ENCODE measurements at regions not wholly inside any gene's neighbourhood (a gene's known extent, or its start where the extent isn't known, plus 50 kb on each side); places are given as distances from the start of the nearest gene placed in this dataset.

DNA sequence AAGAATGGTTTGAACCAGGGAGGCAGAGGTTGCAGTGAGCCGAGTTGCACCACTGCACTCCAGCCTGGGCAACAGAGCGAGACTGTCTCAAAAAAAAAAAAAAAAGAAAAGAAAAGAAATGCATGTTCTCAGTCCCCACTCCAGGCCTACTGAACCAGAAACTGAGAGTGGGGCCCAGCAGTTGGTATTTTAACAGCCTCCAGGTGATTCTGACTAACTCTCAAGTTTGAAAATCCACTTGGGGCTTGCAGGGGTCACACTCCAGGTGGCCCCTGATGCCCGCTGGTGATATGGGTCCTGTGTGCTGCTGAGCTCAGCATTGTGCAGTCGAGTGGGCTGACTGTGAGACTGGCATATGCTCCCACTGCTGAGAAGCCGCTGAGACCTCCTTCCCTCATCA is 133.7 kb upstream of the C2CD4B start:
- Histone ChIP-seq H3K79me2 (ENCODE audit: control insufficient read depth, insufficient read depth, low read length) (no peaks in the 10 kb centered on the region), H3K27ac (ENCODE audit: insufficient read depth, low read length) (no peak overlapping the region), H3K9me3 (ENCODE audit: control insufficient read depth, insufficient read depth, low read depth, low read length) (no peaks in the 10 kb centered on the region), H3K36me3 (ENCODE audit: control insufficient read depth, insufficient read depth, low read length) (no peaks in the 10 kb centered on the region), H3K4me3 (replicated peaks in 1 of 4; ENCODE audit: control extremely low read depth in 1 of 4, insufficient read depth in 1 of 4, low read depth in 3 of 4, low read length in 4 of 4) (no peak overlapping the region), H3K27me3 (ENCODE audit: control insufficient read depth, insufficient read depth, low read length) (peaks cover 8% of the 10 kb centered on the region), H2AFZ (ENCODE audit: low read length) (no peak overlapping the region), H3K9ac (ENCODE audit: insufficient read depth, low read length) (no peak overlapping the region), H3K4me2 (ENCODE audit: extremely low read depth, insufficient read depth, low read length) (no peak overlapping the region), H4K20me1 (ENCODE audit: control insufficient read depth, extremely low read depth, insufficient read depth, low read length) (no peaks in the 10 kb centered on the region), H3K4me1 (ENCODE audit: control insufficient read depth, extremely low read depth, insufficient read depth, low read length) (no peaks in the 10 kb centered on the region)
- DNase-seq (ENCODE audit: low read depth in 2 of 2): no peak
- TF ChIP-seq, protein P1, sequence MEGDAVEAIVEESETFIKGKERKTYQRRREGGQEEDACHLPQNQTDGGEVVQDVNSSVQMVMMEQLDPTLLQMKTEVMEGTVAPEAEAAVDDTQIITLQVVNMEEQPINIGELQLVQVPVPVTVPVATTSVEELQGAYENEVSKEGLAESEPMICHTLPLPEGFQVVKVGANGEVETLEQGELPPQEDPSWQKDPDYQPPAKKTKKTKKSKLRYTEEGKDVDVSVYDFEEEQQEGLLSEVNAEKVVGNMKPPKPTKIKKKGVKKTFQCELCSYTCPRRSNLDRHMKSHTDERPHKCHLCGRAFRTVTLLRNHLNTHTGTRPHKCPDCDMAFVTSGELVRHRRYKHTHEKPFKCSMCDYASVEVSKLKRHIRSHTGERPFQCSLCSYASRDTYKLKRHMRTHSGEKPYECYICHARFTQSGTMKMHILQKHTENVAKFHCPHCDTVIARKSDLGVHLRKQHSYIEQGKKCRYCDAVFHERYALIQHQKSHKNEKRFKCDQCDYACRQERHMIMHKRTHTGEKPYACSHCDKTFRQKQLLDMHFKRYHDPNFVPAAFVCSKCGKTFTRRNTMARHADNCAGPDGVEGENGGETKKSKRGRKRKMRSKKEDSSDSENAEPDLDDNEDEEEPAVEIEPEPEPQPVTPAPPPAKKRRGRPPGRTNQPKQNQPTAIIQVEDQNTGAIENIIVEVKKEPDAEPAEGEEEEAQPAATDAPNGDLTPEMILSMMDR (conservative IDR thresholded peaks at IDR 0.05 in 1 of 2, IDR thresholded peaks at IDR 0.05 in 1 of 2; ENCODE audit: low read depth in 1 of 2, low read length in 2 of 2): no peak
- no peak for TF ChIP-seq EZH2 (IDR thresholded peaks at IDR 0.05; ENCODE audit: low read length, missing control alignments)

DNA sequence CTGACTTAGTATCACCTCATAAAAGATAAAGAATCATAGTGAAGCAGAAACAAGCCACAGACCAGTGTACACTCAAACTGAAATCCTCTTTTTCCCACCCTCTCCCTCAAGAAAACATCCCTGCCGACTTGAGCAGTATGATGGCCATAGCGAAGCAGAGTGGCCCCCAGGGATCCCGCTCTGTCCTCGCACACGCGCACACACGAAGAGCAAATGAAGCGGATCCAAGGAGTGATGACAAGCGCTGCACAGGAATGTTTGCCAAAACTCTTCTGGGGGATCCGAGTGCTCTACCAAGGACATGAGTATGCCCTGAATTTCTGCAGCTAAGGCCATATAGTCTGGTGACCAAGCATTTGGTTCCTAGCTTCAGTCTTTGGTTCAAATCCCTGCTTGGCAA is 134.5 kb upstream of the C2CD4B start:
- Histone ChIP-seq H3K9ac (ENCODE audit: insufficient read depth, low read length) (no peak overlapping the region), H3K4me2 (ENCODE audit: extremely low read depth, insufficient read depth, low read length) (no peak overlapping the region), H3K27me3 (ENCODE audit: control insufficient read depth, insufficient read depth, low read length) (peaks cover 6% of the 10 kb centered on the region), H3K36me3 (ENCODE audit: control insufficient read depth, insufficient read depth, low read length) (no peaks in the 10 kb centered on the region), H3K9me3 (ENCODE audit: control insufficient read depth, insufficient read depth, low read depth, low read length) (no peaks in the 10 kb centered on the region), H2AFZ (ENCODE audit: low read length) (no peak overlapping the region), H3K4me1 (ENCODE audit: control insufficient read depth, extremely low read depth, insufficient read depth, low read length) (no peaks in the 10 kb centered on the region), H4K20me1 (ENCODE audit: control insufficient read depth, extremely low read depth, insufficient read depth, low read length) (no peaks in the 10 kb centered on the region), H3K79me2 (ENCODE audit: control insufficient read depth, insufficient read depth, low read length) (no peaks in the 10 kb centered on the region), H3K4me3 (replicated peaks in 1 of 4; ENCODE audit: control extremely low read depth in 1 of 4, insufficient read depth in 1 of 4, low read depth in 3 of 4, low read length in 4 of 4) (no peak overlapping the region), H3K27ac (ENCODE audit: insufficient read depth, low read length) (no peak overlapping the region)
- TF ChIP-seq EZH2 (IDR thresholded peaks at IDR 0.05; ENCODE audit: low read length, missing control alignments): no peak
- TF ChIP-seq, protein P1 (conservative IDR thresholded peaks at IDR 0.05 in 1 of 2, IDR thresholded peaks at IDR 0.05 in 1 of 2; ENCODE audit: low read depth in 1 of 2, low read length in 2 of 2): no peak
- DNase-seq (ENCODE audit: low read depth in 2 of 2): no peak

DNA sequence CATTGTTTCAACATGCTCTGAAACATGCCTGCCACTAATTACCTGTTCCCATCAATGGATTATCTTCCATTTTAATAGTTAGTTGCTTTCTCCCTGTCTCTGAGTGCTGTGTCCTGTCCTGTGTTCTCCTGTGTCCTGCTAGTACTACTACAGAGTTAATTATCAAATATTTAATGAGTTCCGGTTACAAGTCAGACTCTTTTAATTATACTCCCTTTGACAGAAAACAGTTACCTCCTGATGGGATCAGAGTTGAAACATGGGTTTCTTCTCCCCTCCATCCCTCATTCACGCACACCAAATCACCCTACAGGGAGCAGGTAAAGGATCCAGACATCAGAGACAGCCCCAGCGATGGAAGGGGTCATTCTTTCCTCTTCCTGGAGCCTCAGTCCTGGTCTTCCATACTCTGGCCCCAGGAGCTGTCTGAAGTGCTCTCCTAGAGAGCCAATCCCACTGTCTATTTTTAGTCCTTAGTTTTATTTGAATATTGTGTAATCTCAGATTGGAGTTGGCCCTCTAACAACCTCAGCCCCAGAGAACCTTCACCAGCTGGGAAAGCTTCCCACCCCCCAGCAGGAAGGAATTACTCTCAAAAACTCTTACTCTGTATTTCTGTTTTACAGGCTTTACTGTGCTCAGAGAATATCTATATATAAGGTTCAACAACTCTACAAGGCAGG is 137.0 kb upstream of the C2CD4B start:
- TF ChIP-seq, protein P1 (conservative IDR thresholded peaks at IDR 0.05 in 1 of 2, IDR thresholded peaks at IDR 0.05 in 1 of 2; ENCODE audit: low read depth in 1 of 2, low read length in 2 of 2): no peak
- TF ChIP-seq EZH2 (IDR thresholded peaks at IDR 0.05; ENCODE audit: low read length, missing control alignments): no peak
- Histone ChIP-seq H2AFZ (ENCODE audit: low read length) (no peak overlapping the region), H3K27ac (ENCODE audit: insufficient read depth, low read length) (no peak overlapping the region), H3K27me3 (ENCODE audit: control insufficient read depth, insufficient read depth, low read length) (no peaks in the 10 kb centered on the region), H4K20me1 (ENCODE audit: control insufficient read depth, extremely low read depth, insufficient read depth, low read length) (no peaks in the 10 kb centered on the region), H3K9me3 (ENCODE audit: control insufficient read depth, insufficient read depth, low read depth, low read length) (no peaks in the 10 kb centered on the region), H3K4me1 (ENCODE audit: control insufficient read depth, extremely low read depth, insufficient read depth, low read length) (no peaks in the 10 kb centered on the region), H3K79me2 (ENCODE audit: control insufficient read depth, insufficient read depth, low read length) (no peaks in the 10 kb centered on the region), H3K36me3 (ENCODE audit: control insufficient read depth, insufficient read depth, low read length) (no peaks in the 10 kb centered on the region), H3K4me2 (ENCODE audit: extremely low read depth, insufficient read depth, low read length) (no peak overlapping the region), H3K9ac (ENCODE audit: insufficient read depth, low read length) (no peak overlapping the region), H3K4me3 (replicated peaks in 1 of 4; ENCODE audit: control extremely low read depth in 1 of 4, insufficient read depth in 1 of 4, low read depth in 3 of 4, low read length in 4 of 4) (no peak overlapping the region)
- DNase-seq (ENCODE audit: low read depth in 2 of 2): peak in 1 of 2 donors; percentile 19

Measured in fibroblast of lung (primary cell).